Erythroblast (primary cell): ENCODE measurements at regions not wholly inside any gene's neighbourhood (a gene's known extent, or its start where the extent isn't known, plus 50 kb on each side); places are given as distances from the start of the nearest gene placed in this dataset.
"Not testable (repeated sequence)": the region's sequence is repeated elsewhere in the genome, so short reads cannot be mapped to it uniquely, and the experiment has no call there.

ENCODE experiments used
- DNase-seq, 2 experiments: peaks; one replicate each; lab custom pipeline; 2025; lab: John Stamatoyannopoulos, UW
- GATA1 ChIP-seq: IDR thresholded peaks from 2 replicates; pipeline ENCODE4 v1.6.1; 2011; ENCODE audit warnings: low read depth, mild to moderate bottlenecking, control low read depth, low read length, moderate library complexity
- POLR2A ChIP-seq: IDR thresholded peaks from 2 replicates; pipeline ENCODE4 v1.6.1; 2011; ENCODE audit warnings: mild to moderate bottlenecking, low read length

DNA sequence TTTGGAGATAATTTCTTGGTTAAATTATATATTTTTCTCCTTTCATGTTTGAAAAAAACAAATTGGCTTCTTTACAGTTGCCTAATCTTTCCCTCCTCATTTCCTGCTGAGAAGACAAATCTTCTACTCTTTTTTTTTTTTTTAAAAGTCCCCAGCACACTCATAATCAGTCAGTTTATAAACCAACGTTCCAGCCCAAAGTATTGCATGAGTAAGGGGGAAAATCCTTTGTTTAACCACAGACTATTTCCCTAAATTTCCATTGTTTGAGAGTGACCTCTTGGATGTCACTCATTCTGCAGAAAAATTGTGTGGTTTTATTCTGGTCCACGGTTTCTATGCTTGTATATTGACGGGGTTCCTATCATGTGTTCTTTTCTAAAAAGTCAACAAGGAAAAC lies 55.1 kb upstream of the TLR4 start:
- DNase-seq = no peak
- TF ChIP-seq POLR2A = no peak
- TF ChIP-seq GATA1 = no peak

DNA sequence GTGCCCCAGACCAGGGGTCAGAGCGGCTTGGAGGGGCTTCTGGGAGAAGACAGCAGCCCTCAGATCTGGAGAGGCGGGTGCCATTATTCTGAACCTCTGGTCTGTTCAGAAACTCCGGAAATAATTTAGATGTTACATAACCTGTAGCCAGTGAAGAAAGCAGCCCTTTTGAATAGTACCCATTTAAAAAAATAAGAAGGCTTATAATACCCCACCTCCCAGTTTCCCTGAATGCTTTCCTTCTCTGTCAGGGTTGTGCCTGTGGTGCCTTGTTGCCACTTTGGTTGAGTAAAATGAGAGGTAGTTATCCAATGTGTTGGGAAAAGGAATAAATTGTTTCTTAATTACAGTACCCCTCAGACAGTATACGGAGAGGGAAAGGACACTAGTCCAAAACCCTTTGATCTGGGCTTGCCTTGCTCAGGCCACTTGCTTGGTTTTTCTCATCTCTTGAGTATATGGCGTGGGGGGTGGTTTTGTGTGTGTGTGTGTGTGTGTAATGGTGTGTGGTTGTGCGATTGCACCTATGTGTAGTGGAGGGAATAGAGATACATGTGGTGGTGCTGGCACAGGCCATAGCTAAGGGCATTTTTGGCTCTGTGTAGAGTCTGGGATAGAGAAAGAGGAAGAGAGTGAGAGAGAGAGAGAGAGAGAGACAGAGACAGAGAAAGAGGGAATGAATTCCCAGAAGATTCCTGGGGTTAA lies 59.1 kb upstream of the TLR4 start:
- no peak for DNase-seq
- TF ChIP-seq POLR2A (no peak), GATA1 (no peak)

DNA sequence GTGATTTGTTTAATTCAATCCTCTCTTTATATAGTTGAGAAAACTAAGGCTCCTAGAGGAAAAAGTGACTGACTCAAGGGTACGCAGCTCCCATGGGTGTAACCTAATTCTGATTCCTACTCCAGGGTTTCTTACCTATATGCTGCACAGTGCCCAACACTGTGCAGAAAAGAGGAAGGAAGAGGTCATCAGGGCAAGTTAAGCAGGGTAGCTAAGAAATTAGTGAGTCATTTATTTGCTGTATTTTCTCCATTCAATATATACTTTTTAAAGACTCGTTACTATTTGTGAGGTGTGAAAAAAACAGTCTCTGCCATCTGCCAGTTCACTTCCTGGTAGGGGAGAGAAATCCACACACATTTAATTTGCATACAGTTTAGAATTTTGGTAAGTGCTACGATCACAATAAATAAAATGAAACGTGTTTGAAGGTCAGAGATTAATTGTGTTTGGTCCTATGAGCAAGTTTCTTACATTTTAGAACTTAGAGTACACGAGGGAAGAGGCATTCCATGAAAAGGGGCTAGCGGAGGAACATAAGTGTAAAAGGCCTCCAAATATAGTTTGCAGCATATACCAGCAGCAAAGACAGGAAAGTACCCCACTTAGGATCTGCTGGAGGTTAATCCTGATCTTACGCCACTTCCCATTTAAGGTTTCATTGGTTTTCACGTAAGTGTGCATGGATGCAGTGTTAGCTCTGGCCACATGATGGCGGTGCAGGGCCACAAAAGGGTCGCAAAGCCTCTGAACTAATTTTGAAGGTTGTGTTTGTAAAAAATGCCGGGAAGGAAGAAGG lies 59.9 kb upstream of the TLR4 start:
- TF ChIP-seq GATA1 (no peak), POLR2A (no peak)
- peak; percentile 50 to 71 for DNase-seq

DNA sequence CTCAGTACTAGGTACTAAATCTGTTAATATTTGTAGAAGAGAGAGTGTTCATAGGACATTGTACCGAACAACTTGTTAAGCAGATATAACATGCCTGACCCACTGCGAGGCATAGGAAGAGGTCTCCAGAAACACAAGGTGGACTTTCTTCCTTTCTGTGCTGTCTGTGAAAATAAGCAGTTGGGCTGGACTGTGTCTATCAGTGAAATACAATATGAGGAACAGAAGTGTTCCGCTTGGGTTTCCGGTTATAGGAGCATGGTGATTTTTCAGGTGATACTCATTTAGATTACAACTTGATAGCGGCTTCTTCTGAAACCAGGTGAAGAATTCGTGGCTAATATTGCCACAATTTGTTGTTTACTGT lies 60.9 kb upstream of the TLR4 start:
- TF ChIP-seq GATA1 (no peak), POLR2A (no peak)
- DNase-seq = no peak

DNA sequence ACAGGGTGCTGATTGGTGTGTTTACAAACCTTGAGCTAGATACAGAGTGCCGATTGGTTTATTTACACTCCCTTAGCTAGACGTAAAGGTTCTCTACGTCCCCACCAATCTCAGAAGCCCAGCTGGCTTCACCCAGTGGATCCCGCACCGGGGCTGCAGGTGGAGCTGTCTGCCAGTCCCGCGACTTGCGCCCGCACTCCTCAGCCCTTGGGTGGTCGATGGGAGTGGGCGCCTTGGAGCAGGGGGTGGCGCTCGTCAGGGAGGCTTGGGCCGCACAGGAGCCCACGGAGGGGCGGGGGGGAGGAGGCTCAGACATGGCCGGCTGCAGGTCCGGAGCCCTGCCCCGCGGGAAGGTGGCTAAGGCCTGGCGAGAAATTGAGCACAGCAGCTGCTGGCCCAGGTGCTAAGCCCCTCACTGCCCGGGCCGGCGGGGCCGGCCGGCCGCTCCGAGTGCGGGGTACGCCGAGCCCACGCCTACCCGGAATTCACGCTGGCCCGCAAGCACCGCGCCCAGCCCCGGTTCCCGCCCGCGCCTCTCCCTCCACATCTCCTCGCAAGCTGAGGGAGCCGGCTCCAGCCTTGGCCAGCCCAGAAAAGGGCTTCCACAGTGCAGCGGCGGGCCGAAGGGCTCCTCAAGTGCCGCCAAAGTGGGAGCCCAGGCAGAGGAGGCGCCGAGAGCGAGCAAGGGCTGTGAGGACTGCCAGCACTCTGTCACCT lies 61.5 kb upstream of the TLR4 start:
- not testable (repeated sequence) for DNase-seq

DNA sequence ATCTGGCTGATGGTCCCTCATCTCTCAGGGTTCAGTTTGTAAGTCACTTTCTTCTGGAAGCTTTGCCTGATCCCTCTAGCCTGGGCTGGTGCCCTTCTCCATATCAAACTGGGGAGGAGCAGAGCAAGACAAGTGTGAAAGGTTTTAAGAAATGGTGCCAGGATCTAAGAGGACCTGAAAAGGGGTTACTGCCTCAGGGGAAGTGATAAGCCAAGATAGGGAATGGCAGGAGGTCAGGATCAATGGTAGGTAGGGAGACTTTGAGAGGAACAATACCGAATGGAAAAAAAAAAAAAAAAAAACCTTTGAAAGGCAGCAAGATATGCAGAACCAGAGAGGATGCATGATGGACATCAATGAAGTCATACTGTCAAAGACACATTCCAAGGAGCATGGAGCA lies 67.5 kb upstream of the TLR4 start:
- TF ChIP-seq GATA1 = no peak
- TF ChIP-seq POLR2A = no peak
- DNase-seq = no peak

DNA sequence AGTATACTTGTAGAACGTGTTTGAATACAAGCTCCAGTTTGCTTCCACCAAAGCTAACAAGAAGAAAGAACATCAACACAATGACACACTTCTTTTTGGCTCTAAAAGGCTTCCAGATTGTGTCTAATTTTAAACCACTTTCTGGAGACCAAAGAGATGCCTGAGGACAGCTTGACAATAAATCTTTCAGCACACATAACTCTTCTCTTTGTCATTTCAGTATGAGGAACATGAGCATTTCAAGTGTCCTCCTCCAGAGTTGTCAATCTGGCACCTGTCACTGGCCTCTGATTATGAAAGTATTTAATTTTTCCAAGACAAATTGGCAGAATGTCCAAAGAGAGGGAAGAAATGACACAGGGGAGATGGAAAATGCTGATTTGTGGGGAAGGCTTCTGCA lies 79.0 kb upstream of the TLR4 start:
- TF ChIP-seq GATA1 (no peak), POLR2A (no peak)
- no peak for DNase-seq

DNA sequence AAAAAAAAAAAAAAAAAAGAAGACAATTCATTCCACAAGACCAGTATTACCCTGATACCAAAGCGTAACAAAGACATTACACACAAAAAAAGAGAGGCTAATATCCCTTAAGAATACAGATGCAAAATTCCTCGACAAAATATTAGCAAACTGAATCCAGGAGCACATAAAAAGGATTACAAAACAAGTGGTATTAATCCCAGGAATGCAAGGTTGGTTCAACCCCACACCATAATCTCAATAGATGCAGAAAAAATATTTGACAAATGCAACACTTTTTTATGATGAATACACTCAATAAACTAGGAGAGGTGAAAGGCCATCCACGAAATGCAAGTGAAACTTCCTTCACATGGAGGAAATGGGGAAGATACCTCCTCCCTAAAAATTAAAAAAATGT lies 80.1 kb upstream of the TLR4 start:
- peak in 1 of 2 experiments; percentile 15 for DNase-seq
- TF ChIP-seq GATA1 (no peak), POLR2A (no peak)

DNA sequence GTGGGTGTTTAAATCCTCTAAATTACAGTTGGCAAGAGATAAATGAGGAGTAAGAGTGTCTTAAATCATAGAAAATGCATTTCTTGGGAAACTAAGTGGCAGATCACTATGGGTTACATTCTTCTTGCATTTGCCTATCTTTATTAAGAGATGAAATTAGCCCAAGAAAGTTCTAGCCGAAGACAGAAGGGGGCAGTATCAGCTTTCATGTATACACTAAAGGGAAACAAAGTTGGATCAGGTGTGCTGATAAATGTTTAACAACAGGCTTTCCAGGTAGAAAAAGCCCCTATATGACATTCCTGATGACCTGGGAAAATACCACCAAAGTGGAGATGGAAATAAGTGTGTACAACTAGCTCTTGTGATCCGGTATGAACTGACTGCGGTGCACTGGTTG lies 81.9 kb upstream of the TLR4 start:
- DNase-seq = no peak
- TF ChIP-seq POLR2A (no peak), GATA1 (no peak)

DNA sequence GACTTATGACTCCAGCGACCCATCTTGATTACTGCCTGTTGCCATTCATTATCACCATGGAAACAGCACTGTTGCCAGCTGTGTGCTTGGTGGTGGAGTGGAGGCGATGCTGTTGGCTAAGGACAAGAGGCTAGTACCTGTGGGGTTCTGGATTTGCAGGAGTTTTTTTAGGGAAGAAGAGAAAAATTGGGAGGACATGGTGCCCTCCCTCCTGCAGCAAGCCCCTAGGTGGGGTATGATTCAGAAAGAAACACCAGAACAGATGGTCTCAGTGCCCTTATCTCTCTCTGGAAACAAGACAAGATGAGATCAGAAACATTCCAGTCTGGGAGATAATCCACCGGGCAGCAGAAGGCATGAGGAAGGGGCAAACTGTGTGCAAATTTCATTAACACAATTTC lies 87.8 kb upstream of the TLR4 start:
- no peak for DNase-seq
- TF ChIP-seq GATA1 (no peak), POLR2A (no peak)

DNA sequence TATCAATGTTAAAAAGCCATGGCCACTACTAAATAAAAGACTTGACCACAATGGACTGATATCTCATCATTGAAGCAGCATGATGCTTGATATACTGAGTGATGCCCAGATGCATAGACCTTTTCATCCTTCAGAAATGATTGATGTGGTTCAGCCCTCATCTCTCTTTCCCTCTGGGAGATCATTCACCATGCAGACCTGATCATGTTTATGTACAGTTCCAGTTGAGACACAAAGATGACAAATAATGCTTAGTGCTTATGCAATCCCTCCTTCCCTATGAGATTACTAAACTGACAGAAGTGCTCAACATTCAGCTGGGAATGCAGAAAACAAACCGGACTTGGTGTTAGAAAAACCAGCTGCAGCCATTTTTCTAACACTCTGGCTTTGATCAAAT lies 91.9 kb upstream of the TLR4 start:
- TF ChIP-seq POLR2A (no peak), GATA1 (no peak)
- no peak for DNase-seq

DNA sequence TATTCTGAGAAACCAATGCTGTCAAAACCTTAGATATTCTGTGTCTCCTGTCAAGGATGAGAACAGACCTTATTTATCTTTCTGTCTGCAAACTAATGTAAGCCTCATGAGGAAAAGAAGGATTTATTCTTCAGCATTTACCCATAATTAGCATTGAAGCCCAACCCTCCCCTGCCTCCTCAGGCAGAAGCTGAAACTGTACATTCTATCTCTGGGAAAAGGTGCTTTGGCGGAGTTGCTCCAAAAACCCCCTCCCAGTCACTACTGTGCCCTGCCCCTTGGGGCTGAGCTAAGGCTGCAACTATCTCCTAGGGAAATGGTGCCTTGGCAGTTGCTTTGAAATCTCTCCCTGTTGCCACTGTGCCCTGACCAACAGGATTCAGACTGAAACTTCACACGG lies 106.2 kb upstream of the TLR4 start:
- TF ChIP-seq POLR2A (no peak), GATA1 (no peak)
- DNase-seq = no peak

DNA sequence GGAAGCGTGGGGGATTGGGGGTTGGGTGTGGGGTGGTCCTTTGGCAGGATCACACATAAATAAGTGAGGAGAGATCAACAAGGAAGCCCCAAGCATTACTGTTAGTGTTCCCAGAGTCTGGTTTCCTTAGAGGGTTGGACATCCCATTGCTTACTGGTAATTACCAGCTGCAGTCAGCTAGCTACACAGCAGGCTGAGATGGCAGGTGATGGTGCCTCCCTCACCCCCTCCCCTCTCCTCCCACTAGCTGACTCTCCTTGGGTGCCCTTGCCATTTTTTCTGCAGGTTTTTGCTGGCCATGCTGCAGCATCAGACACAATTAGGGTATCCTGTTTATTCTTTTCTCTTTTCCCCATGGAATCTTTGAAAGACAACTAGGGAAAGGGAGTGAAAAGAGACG lies 107.5 kb upstream of the TLR4 start:
- DNase-seq = no peak
- no peak for TF ChIP-seq GATA1
- TF ChIP-seq POLR2A = no peak

DNA sequence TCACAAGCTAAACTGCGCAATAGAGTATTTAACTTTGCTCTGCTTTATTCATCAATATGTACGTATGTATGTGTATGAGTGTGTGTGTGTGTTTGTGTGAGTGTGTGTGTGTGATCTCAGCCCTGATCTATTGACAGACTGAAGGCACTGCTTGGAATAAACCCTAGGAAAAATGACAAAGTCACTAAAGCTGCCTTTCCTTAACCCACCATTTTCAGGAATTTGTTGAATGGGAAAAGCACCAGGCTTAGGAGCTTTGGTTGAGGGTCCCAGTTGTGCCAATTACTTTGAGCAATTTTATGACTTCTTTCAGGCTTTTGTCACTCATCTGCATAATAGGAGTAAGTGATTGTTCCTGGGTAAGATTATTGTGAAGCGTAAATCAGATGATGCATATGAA lies 108.6 kb upstream of the TLR4 start:
- no peak for DNase-seq
- TF ChIP-seq POLR2A = no peak
- TF ChIP-seq GATA1 = no peak
